NCI-H748 treated with DMSO at 0.1 percent for 48 hours (cell line): ENCODE measurements at regions not wholly inside any gene's neighbourhood (a gene's known extent, or its start where the extent isn't known, plus 50 kb on each side); places are given as distances from the start of the nearest gene placed in this dataset.
"Not testable (repeated sequence)": the region's sequence is repeated elsewhere in the genome, so short reads cannot be mapped to it uniquely, and the experiment has no call there.

Experiments
- DNase-seq: peaks from one replicate; lab custom pipeline; 2025; lab: John Stamatoyannopoulos, UW

DNA sequence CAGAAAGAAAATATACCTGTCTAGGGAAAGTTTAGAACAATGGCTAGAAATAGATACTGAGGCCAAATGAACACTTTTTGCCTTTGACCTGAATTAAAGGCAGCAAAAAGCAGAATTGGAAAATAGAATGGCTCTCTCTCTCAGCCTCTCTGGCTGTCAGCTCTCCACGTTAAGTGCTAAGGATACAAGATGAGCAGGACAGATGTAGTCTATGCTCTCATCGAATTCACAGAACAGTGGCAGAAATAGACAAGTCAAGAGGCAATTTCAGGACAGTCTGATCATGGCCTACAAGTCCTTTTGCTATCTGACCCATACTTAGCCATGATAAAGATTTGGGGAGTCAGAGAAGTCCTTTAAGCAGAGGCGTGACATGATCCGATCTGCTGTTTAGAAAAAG is 120.2 kb upstream of the CREB1 start:
- DNase-seq: no peak

GRCh38 chr2:207412787-207413310 is 116.9 kb upstream of the CREB1 start:
- DNase-seq: no peak

- no peak for DNase-seq
Observed at GRCh38 chr2:207413376-207413907, 116.3 kb upstream of the CREB1 start.

DNA sequence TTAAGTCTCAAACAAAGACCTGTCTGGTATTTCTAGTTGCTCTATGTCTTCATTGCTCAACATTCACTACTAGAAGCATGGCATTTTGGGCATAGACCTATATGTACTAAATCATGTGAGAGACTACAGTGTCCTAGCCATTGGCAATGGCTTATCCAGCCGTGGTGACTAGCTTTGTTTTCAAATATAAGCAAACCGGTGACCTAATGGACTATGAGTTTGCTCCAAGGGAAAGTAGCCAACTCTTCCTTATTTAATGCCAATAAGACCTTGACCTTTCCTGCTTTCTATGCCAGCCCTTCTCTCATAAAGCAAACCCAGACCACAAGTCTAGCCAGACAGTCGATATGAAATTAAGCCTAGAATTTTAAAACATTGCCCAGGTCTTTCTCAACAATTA is 113.7 kb upstream of the CREB1 start:
- no peak for DNase-seq

GRCh38 chr2:207416900-207417299 is 112.9 kb upstream of the CREB1 start:
- DNase-seq: no peak

DNA sequence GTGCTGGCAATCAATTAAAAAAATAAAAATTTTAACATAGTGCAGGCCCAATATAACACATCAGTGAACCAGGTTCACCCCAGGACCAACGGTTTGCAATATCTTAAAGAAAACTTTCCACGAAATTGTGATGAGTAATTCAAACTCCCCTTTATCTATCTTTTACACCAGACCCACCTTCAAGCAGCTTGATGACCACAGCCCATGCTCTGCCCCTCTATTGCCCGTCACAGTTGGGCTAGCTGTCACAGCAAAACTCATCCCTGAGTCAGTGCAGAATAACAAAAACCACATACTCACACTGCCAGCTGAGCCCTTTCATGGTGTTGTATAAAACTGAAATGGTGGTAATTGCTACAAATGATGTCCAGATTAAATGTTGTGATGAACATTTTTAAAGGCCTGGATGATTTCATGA is 112.5 kb upstream of the CREB1 start:
- no peak for DNase-seq

GRCh38 chr2:207418419-207418818 is 111.3 kb upstream of the CREB1 start:
- DNase-seq: no peak

- DNase-seq: no peak
Observed at GRCh38 chr2:207419331-207419730, 110.4 kb upstream of the CREB1 start.

DNA sequence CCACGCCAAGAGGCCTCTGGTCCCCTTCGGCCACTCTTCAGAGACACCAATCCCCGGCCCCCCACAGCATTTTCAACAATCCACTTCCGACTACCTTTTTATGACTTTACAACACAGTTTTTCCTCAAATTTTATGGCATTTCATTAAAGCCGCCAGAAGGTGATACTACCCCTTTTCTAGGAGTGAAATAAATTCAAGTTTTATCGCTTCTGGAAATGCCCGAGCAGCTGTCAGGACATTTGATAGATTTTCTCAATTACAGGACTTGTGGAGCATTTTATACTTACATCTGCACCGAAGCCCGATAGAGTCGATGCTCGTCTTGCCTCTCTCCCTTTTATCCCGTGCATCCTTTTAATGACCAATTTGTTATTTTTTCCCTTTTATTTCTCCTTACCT is 108.1 kb upstream of the CREB1 start:
- DNase-seq: no peak

DNA sequence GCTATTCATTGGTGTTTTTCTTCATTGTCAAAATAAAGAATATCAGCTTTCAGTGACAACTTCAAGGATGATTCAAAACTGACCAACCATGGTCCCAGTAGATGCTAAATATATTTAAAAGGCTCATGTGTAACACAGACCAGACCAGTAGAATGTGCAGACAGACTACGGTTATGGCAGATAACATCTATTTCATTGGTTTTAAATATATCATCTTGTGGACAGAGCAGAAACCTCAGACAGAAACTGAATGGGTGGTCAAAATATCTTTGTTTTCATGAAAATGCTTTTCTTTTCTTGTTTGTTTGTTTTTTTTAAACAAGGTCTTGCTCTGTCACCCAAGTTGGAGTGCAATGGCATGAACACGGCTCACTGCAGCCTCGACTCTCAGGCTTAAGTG is 107.4 kb upstream of the CREB1 start:
- no peak for DNase-seq

DNA sequence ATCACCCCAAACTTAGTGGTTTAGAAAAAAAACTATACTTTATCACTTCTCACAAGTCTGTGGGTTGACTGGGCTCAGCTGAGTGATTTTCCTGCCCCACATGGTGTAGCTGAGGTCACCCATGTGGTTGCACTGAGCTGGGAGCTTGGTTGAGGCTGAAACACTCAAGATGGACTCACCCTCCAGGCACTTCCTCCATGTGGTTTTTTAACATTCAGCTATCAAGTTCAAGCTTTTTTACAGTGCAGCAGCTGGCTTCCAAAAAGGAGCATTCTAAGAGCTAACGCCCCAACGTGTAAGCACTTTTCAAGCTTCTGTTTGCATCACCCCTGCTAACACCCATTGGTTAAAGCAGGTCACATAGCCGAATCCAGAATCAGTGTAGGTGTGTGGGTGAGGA is 105.9 kb upstream of the CREB1 start:
- no peak for DNase-seq

DNA sequence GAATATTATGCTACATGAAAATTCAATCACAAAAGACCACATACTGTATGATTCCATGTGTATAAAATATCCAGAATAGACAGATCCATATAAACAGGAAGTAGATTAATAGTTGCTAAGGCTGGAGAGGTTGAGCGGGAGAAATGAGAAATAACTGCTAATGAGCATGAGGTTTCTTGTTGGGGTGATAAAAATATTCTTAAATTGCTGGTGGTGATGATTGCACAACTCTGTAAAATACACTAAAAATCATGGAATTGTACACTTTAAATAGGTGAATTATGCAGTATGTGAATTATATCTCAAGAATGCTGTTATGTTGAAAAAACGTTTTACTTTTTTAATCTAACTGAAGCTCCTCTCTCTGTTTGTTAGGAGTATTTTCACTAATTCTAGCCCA is 101.8 kb upstream of the CREB1 start:
- no peak for DNase-seq

- no peak for DNase-seq
Observed at GRCh38 chr2:207428573-207428972, 101.2 kb upstream of the CREB1 start.

DNA sequence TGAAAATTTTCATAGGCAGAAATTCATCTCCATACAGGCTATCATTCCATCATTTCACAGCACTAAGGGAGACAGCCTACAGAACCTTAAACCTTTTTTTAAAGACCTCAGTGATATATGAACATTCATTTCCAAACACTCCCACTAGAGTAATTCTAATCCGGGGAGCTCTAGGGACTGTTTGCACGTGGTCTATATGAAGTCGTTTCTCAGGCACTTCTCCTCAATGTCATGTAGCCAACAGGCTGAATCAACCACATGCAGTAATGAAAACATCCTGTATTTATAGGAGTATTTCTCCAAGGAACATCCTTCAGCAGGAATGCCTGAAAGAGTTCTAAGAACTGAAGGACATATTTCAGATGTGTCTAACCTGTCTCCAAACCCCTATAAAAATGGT is 97.3 kb upstream of the CREB1 start:
- DNase-seq: no peak

DNA sequence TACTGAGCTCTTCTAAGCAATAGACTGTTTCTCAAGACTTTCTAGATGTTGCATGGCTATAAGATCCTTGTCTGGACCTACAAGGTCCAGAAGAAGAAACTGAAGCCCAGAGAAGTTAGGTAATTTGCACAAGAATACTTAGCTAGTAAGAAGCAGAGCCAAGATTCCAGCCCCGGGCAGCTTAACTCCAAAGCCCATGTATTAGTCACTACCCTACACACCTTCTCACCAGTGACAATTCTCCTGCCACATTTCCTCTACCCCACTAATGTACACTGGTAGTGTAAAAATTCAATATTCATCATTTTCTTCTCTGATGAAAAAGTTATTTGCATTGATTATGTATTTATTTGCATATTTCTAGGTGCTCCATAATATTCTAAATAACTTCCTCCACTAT is 95.5 kb upstream of the CREB1 start:
- DNase-seq: no peak

DNA sequence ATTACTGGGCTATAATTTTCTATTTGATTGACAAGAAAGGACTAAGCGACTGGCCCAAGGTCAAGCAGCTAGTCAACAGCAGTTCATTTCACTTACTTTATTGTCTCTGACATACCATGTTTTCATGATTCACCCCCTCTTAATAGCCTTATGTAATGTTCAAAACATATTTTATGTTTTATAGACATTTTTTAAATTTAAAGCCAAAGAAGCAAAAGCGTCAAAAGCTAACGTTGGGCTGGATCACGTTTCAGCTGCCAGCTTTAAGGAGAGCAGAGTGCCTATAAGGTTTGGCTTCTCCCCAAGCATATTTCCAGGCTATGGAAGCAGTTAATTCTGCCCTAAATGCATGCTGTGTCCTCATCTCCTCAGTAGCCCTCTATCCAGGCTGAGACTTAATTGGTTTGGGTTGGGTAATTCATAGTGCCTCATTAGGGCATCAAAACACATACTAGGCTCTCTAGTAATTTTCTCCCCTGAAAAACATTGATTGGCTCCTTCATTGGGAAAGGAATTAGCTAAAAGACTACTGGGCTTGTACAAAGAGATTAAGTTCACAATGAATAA is 94.8 kb upstream of the CREB1 start:
- no peak for DNase-seq

DNA sequence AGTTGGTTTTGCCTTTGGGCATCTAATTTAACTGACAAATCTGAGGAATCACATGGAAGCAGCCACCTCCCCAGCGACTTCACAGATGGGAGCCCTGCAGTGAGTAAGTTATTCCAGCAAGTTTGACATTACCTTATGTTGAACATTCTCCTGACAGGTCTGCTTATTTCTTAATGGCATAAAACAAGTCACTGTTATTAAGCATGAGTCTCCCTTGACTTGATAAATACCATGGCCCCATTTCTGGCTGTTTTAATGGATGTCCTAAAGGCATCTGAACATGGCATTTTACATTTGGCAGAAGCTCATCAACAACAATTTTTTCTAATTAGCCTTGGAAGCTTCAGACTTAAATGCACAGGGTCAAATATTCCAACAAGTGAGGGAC is 92.6 kb upstream of the CREB1 start:
- no peak for DNase-seq

DNA sequence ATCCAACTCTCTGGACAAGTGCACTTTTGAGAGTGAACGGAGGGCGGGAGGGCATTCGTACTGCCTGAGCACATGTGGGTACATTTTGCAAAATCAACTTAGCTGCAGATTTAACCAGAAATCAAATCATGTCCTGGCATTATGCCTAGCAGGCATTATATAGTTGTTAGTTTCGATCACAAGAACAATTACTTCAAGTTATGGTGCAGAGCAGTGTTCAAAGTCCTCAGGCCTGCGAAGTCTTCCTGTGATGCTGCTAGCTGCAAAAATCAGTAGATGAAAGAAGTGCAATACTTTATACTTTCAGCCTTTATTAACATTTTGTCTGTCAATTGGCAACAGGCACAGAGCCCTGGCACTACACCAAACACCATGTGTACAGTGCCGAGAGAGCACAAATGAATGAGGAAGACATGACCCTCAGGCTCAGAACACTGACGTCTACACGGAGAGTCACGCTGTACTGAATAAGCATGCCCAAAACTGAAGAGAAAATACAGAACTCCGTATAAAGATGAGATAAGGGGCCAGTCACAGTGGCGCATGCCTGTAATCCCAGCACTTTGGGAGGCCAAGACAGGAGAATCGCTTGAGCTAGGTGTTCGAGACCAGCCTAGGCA is 92.1 kb upstream of the CREB1 start:
- DNase-seq: no peak

GRCh38 chr2:207438414-207439126 is 91.2 kb upstream of the CREB1 start:
- DNase-seq: no peak

DNA sequence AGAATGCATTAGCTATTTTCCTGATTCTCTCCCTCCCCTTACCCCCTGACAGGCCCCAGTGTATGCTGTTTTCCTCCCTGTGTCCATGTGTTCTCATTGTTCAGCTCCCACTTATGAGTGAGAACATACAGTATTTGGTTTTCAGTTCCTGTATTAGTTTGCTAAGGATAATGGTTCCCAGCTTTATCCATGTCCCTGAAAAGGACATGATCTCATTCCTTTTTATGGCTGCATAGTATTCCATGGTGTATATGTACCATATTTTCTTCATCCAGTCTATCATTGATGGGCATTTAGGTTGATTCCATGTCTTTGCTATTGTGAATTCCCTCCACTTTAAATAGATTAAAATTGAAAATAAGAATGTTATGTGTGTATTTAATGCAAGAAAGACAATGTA is 89.9 kb upstream of the CREB1 start:
- not testable (repeated sequence) for DNase-seq

GRCh38 chr2:207444756-207445155 is 85.0 kb upstream of the CREB1 start:
- DNase-seq: no peak

GRCh38 chr2:207446653-207447052 is 83.1 kb upstream of the CREB1 start:
- no peak for DNase-seq

GRCh38 chr2:207448006-207448405 is 81.8 kb upstream of the CREB1 start:
- no peak for DNase-seq
